GM19023 (cell line): ENCODE measurements at regions not wholly inside any gene's neighbourhood (a gene's known extent, or its start where the extent isn't known, plus 50 kb on each side); places are given as distances from the start of the nearest gene placed in this dataset.
"Not testable (repeated sequence)": the region's sequence is repeated elsewhere in the genome, so short reads cannot be mapped to it uniquely, and the experiment has no call there.

ENCODE experiments used
- ATAC-seq: cut with Tn5 transposase; IDR thresholded peaks from one replicate; pipeline ENCODE4 v1.9.1; 2021; ENCODE audit warnings: mild to moderate bottlenecking, moderate library complexity; ENCODE audit not compliant: unreplicated experiment

DNA sequence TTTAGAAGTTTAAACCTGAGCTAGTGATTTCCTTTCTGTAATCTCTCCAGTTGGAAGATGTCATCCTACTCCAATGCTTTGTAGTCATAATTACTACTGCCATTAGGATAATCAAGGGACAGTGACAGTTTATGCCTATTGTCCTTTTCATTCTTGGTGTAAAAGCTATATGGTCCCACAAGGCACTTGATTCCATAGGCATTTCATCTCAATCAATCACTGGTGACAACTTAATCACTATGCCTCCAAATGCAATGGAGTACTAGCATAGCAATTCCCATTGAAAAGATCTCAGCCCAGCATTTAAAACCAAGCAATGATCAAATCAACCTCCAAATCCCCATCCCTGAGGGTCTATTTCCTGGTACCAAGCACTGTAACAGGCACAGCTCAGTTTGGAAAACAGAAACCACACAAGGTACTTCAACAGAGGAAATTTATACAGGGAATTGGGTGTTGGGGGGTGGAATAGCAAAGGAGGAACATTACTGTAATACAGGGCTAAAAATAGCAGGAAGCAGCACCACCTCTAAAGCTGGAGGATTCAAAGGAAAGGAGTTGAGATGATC lies 51.0 kb downstream of the FHIP2A start:
- no peak for ATAC-seq

DNA sequence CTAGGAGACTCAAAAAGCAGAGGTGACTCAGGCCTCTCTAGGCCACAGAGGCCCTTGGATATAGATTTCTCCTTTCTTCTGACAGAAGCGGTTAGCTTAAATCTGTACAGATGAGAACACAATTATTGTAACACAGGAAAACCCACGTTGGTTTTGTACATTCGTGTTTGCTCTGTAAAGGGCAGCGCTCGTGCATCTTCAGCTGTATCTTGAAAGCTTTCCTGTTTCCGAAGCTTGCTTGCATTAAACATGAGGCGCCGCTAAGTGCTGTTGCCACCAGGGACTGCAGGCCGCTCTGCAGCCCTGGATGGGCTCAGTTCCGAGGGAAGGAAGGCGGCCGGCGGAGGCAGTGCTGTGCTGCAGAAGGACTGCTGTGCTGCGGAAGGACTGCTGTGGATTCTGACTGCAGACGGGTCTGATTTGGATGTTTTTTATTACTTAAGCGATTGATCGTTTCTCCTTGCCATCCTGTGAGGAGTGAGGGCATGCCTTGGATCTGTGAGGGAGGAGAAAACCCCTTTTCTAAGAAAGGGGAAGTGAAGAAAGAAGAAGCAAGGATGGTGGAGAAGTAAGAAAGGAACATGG lies 53.3 kb downstream of the FHIP2A start:
- ATAC-seq, result no peak

DNA sequence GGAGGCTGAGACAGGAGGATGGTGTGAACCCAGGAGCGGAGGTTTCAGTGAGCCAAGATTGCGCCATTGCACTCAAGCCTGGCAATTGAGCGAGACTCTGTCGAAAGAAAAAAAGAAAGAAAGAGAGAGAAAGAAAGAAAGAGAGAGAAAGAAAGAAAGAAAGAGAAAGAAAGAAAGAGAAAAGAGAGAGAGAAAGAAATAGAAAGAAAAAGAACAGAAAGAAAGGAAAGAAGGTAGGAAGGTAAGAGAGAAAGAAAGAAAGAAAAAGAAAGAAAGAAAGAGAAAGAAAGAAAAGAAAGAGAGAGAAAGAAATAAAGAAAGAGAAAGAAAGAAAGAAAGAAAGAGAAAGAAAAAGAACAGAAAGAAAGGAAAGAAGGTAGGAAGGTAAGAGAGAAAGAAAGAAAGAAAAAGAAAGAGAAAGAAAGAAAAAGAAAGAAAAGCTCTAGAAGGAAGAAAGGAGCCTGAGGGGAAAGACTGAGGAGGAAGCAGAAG lies 54.1 kb downstream of the FHIP2A start:
- ATAC-seq, result not testable (repeated sequence)

DNA sequence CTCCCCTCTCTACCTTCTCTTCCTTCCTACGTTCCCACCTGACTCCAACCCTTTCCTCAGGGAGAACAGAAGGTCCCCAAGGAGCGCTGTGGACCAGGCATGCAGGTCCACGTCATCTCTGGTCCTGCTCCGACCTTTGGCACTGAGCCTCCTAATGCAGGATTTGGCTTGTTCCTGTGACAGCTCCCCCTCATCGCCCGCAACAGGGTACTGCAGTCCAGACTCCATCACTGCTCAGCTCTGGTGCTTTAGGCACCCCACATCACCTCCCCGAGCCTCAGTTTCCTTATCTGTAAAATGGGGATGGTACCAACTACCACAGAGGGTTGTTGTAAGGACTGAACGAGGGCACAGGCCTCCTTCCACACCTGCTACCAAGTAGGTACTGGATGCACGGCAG lies 54.6 kb downstream of the FHIP2A start:
- no peak for ATAC-seq

DNA sequence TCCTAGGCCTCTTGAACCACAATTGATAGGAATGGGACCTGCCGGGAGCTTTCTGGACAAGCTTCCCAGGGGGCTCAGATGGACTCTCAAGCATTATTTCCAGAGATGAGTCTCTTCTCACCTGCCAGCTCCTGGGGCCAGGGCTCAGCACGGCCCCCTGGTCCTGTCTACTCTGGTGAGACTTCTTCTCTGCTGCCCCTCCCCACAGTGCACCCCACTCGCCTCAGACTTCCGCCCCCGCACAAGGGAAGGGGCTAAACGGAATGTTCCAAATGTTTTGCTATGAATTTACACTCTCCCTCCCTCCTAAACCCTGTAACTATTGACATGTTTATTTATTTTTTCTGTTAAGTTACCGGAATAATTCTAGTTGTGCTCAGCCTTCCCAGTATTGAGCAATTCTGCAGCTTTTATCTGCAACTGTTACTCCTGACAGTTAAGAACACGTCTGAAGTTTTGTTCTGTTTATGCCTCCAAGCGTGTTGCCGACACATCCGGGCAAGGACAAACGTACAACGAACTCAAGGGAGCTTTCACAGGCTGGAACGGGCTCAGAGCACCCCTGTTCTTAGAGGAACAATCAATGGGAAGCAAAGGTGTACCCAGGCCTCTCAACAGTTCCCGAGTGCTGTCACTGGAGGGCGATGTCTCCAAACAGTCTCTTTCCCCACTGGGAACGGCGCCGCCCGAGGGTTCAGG lies 55.2 kb downstream of the FHIP2A start:
- peak; percentile 60 for ATAC-seq

DNA sequence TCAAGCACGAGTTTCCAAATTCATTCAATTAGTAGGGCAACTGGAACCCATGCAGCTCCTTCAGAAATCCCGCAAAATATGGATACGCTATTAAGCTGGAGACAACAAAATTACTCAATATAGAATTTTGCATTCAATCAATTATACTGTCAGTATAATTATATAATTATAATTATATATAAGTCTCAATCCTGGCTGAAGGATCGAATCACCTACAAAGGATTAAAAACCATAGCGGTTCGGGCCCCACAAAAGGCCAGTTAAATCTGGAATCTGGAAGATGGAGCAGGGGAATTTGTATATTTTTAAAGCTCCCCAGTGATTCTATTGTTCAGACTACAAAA lies 55.7 kb downstream of the FHIP2A start:
- ATAC-seq, result no peak

DNA sequence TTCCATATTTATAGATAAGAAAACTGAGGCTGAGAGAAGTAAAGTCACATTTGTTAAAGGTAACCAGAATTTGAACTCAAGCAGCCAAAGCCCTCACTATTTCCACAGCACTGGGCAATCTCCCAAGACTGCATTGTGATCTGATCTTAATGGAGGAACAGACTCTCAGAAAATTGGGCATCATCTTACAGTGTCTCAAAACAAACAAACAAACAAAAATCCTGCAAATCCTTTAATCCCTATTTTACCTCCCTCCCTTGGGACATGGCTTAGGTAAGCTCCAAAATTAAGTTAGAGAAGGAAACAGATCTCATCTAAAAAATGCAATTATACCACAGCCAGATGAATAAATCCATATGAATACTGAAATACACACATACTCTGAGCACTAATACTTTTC lies 57.5 kb downstream of the FHIP2A start:
- no peak for ATAC-seq

DNA sequence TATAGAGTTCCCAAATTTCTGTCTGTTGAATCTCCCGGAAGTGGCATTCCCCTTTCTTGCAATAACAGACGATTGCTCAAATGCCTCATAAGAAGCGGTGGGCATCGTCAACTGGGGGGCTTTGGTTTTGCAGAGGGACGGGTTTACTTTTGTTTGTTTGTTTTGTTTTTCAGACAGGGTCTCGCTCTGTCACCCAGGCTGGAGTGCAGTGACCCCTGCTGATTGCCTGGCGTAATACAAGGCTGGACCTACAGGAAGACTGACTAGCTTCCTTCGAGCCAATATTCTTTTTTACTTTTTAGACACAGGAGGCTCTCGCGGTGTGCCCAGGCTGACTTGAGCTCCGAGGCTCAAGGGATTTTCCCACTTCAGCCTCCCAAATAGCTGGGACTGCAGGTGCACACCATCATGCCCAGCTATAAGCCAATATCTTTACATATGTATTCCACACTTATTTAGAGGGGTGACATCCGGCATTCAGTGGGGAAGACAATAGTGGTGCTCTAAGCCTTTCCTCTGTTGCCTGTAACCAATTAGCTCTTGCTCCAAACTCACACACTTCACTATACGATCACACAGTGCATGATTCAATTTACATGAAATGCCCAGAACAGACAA lies 58.1 kb downstream of the FHIP2A start:
- ATAC-seq, result peak; percentile 59

DNA sequence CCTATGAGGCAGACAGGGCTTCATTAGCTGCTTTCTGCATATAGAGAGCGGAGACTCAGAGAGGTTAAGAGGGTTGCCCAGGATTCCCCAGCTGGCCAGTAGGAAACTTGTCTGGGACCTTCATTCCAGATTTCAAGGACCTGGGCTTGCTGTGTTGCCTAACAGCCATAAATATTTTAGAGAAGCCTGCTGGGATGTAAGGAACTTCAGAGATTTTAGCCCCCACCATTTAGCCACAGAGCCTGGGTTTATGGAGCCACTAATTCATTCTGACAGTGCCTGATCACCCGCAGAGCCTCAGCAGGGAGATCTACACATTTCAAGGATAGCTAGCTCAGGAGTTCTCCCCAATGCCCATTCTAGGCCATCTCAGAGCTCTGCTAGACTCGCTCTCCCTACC lies 56.6 kb upstream of the TRUB1 start:
- no peak for ATAC-seq

DNA sequence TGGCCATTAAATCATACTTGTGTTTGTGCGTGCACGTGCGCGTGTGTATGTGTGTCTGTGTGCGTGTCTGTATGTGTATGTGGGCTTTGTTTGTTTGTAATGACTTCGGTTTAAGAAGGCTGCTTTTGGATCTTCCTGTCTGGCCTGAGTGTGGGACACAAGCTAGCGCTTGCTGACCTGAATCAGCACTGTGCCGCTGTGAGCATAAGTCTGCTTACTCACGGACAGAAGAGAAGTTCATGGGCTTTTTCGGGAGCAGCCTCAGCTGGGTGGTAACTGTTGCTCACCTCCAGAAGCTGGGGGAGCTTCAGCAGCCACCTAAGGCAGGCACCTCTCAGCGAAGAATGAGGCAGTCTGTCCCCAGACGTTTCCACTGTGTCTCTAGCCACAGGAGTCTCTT lies 56.1 kb upstream of the TRUB1 start:
- no peak for ATAC-seq

DNA sequence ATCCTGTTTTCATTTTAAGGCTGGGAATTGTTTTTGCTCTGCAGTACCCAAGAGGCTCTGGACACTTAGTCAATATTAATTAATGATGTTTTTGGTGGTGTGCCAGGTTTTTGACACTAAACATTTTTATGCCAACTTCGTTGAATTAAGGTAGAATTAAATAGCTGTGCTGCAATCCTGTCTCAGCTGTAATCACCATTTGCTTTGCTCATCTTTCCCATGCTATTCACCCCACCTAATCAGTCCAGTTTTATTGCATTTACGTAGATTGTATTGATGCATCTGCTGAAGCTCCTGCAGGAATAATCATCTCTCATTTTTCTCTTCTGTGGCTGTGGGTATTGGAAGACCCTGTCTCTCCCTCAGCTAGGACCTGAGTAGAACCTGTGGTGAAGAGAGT lies 52.6 kb upstream of the TRUB1 start:
- ATAC-seq, result no peak
